ENCODE measurements at regions not wholly inside any gene's neighbourhood (a gene's known extent, or its start where the extent isn't known, plus 50 kb on each side); places are given as distances from the start of the nearest gene placed in this dataset.
"Not testable (repeated sequence)": the region's sequence is repeated elsewhere in the genome, so short reads cannot be mapped to it uniquely, and the experiment has no call there.

GRCh38 chrX:67044866-67045265 lies 406.0 kb upstream of the EDA2R start:
- no peaks in the 10 kb centered on the region for H3K27me3 ChIP-seq (ENCODE audit: insufficient read depth, low read depth)
- no peaks in the 10 kb centered on the region for H3K79me2 ChIP-seq (ENCODE audit: insufficient read depth, low read depth)
- TF ChIP-seq, protein P1, sequence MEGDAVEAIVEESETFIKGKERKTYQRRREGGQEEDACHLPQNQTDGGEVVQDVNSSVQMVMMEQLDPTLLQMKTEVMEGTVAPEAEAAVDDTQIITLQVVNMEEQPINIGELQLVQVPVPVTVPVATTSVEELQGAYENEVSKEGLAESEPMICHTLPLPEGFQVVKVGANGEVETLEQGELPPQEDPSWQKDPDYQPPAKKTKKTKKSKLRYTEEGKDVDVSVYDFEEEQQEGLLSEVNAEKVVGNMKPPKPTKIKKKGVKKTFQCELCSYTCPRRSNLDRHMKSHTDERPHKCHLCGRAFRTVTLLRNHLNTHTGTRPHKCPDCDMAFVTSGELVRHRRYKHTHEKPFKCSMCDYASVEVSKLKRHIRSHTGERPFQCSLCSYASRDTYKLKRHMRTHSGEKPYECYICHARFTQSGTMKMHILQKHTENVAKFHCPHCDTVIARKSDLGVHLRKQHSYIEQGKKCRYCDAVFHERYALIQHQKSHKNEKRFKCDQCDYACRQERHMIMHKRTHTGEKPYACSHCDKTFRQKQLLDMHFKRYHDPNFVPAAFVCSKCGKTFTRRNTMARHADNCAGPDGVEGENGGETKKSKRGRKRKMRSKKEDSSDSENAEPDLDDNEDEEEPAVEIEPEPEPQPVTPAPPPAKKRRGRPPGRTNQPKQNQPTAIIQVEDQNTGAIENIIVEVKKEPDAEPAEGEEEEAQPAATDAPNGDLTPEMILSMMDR (conservative IDR thresholded peaks at IDR 0.05; ENCODE audit: low read depth, low read length), result no peak
- no peak overlapping the region for H2AFZ ChIP-seq (ENCODE audit: low read depth)
- H4K20me1 ChIP-seq (ENCODE audit: insufficient read depth), result no peaks in the 10 kb centered on the region
- H3K27ac ChIP-seq, result no peak overlapping the region
- H3K9ac ChIP-seq, result no peak overlapping the region
- no peaks in the 10 kb centered on the region for H3K4me1 ChIP-seq (ENCODE audit: low read depth, poor library complexity, severe bottlenecking)
- H3K36me3 ChIP-seq (ENCODE audit: insufficient read depth), result no peaks in the 10 kb centered on the region
- H3K4me2 ChIP-seq, result no peak overlapping the region
- no peak overlapping the region for H3K4me3 ChIP-seq (IDR thresholded peaks at IDR 0.05; ENCODE audit: insufficient read depth, low read depth, low read length)

- Histone ChIP-seq H4K20me1 (ENCODE audit: insufficient read depth) (no peaks in the 10 kb centered on the region), H3K79me2 (ENCODE audit: insufficient read depth, low read depth) (no peaks in the 10 kb centered on the region), H3K4me1 (ENCODE audit: low read depth, poor library complexity, severe bottlenecking) (no peaks in the 10 kb centered on the region), H2AFZ (ENCODE audit: low read depth) (no peak overlapping the region), H3K27me3 (ENCODE audit: insufficient read depth, low read depth) (no peaks in the 10 kb centered on the region), H3K36me3 (ENCODE audit: insufficient read depth) (no peaks in the 10 kb centered on the region), H3K4me2 (no peak overlapping the region), H3K4me3 (IDR thresholded peaks at IDR 0.05; ENCODE audit: insufficient read depth, low read depth, low read length) (no peak overlapping the region), H3K9ac (no peak overlapping the region), H3K27ac (no peak overlapping the region)
- TF ChIP-seq, protein P1 (conservative IDR thresholded peaks at IDR 0.05; ENCODE audit: low read depth, low read length), result no peak
Measured at GRCh38 chrX:67044029-67044653, 405.3 kb upstream of the EDA2R start.

- H3K4me2 ChIP-seq, result no peak overlapping the region
- no peaks in the 10 kb centered on the region for H4K20me1 ChIP-seq (ENCODE audit: insufficient read depth)
- H3K27me3 ChIP-seq (ENCODE audit: insufficient read depth, low read depth), result no peaks in the 10 kb centered on the region
- H3K79me2 ChIP-seq (ENCODE audit: insufficient read depth, low read depth), result no peaks in the 10 kb centered on the region
- H2AFZ ChIP-seq (ENCODE audit: low read depth), result no peak overlapping the region
- no peaks in the 10 kb centered on the region for H3K4me1 ChIP-seq (ENCODE audit: low read depth, poor library complexity, severe bottlenecking)
- H3K4me3 ChIP-seq (IDR thresholded peaks at IDR 0.05; ENCODE audit: insufficient read depth, low read depth, low read length), result no peak overlapping the region
- no peak overlapping the region for H3K9ac ChIP-seq
- no peaks in the 10 kb centered on the region for H3K36me3 ChIP-seq (ENCODE audit: insufficient read depth)
- no peak overlapping the region for H3K27ac ChIP-seq
- TF ChIP-seq, protein P1 (conservative IDR thresholded peaks at IDR 0.05; ENCODE audit: low read depth, low read length), result no peak
Measured at GRCh38 chrX:67004451-67004850, 365.6 kb upstream of the EDA2R start.

DNA sequence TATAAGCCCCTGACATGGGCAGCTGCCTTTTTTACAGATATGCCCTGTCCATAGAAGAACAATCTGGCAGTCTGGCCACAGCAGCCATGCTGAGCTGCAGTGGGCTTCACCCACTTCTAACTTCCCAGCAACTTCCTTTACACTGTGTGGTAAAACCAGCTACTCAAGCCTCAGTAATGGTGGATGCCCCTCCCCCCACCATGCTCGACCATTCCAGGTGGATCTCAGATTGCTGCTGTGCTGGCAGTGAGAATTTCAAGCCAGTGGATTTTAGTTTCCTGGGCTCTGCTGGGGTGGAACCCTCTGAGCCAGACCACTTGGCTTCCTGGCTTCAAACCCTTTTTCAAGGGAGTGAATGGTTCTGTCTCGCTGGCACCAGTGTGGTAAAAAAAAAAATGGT lies 355.9 kb upstream of the EDA2R start:
- TF ChIP-seq, protein P1 (conservative IDR thresholded peaks at IDR 0.05; ENCODE audit: low read depth, low read length), result no peak
- Histone ChIP-seq H3K4me3 (IDR thresholded peaks at IDR 0.05; ENCODE audit: insufficient read depth, low read depth, low read length) (no peak overlapping the region), H3K27ac (no peak overlapping the region), H3K27me3 (ENCODE audit: insufficient read depth, low read depth) (no peaks in the 10 kb centered on the region), H2AFZ (ENCODE audit: low read depth) (no peak overlapping the region), H3K9ac (no peak overlapping the region), H3K36me3 (ENCODE audit: insufficient read depth) (no peaks in the 10 kb centered on the region), H4K20me1 (ENCODE audit: insufficient read depth) (no peaks in the 10 kb centered on the region), H3K4me2 (no peak overlapping the region), H3K4me1 (ENCODE audit: low read depth, poor library complexity, severe bottlenecking) (no peaks in the 10 kb centered on the region), H3K79me2 (ENCODE audit: insufficient read depth, low read depth) (no peaks in the 10 kb centered on the region)

GRCh38 chrX:66992077-66992476 lies 353.2 kb upstream of the EDA2R start:
- not testable (repeated sequence) for H3K36me3 ChIP-seq (ENCODE audit: insufficient read depth); H3K79me2 ChIP-seq (ENCODE audit: insufficient read depth, low read depth); H4K20me1 ChIP-seq (ENCODE audit: insufficient read depth)

More at GRCh38 chrX:66992077-66992476, 353.2 kb upstream of the EDA2R start:
- H3K4me3 ChIP-seq (IDR thresholded peaks at IDR 0.05; ENCODE audit: insufficient read depth, low read depth, low read length); H2AFZ ChIP-seq (ENCODE audit: low read depth); H3K4me1 ChIP-seq (ENCODE audit: low read depth, poor library complexity, severe bottlenecking); H3K4me2 ChIP-seq; H3K27ac ChIP-seq; H3K9ac ChIP-seq; H3K27me3 ChIP-seq (ENCODE audit: insufficient read depth, low read depth): not testable (repeated sequence)
